Astrocyte (in vitro differentiated cells and primary cell): ENCODE measurements at regions not wholly inside any gene's neighbourhood (a gene's known extent, or its start where the extent isn't known, plus 50 kb on each side); places are given as distances from the start of the nearest gene placed in this dataset.

Experiments
- CTCF ChIP-seq: IDR thresholded peaks from 2 replicates; pipeline ENCODE4 v1.5.1; 2011; ENCODE audit warnings: low read depth, mild to moderate bottlenecking, inconsistent platforms, low read length, moderate library complexity; ENCODE audit not compliant: insufficient read depth
- EZH2 ChIP-seq: IDR thresholded peaks from 2 replicates; pipeline ENCODE4 v1.6.1; 2012; ENCODE audit warnings: mild to moderate bottlenecking, low read length, inconsistent platforms; ENCODE audit not compliant: insufficient read depth

GRCh38 chr1:170241266-170241851 is 95.6 kb downstream of the NTMT2 start:
- TF ChIP-seq CTCF (no peak), EZH2 (no peak)
